ENCODE measurements at regions not wholly inside any gene's neighbourhood (a gene's known extent, or its start where the extent isn't known, plus 50 kb on each side); places are given as distances from the start of the nearest gene placed in this dataset.

- no peaks in the 10 kb centered on the region for H4K20me1 ChIP-seq (ENCODE audit: control insufficient read depth, insufficient read depth, low read depth, low read length)
- no peaks in the 10 kb centered on the region for H3K36me3 ChIP-seq (ENCODE audit: control insufficient read depth, low read length)
- H3K79me2 ChIP-seq (ENCODE audit: control insufficient read depth, low read length), result no peaks in the 10 kb centered on the region
- no peaks in the 10 kb centered on the region for H3K27me3 ChIP-seq (ENCODE audit: control insufficient read depth, low read length)
- H3K9me2 ChIP-seq (replicated peaks; ENCODE audit: control insufficient read depth, low read length), result no peaks in the 10 kb centered on the region
- no peak overlapping the region for H3K4me3 ChIP-seq (ENCODE audit: low read length)
- H3K4me1 ChIP-seq (ENCODE audit: control insufficient read depth, low read length), result no peaks in the 10 kb centered on the region
- no peak overlapping the region for H3K4me2 ChIP-seq (ENCODE audit: low read length)
- no peaks in the 10 kb centered on the region for H3K9me3 ChIP-seq (ENCODE audit: control insufficient read depth, insufficient read depth, low read length)
- TF ChIP-seq EZH2phosphoT487 (IDR thresholded peaks at IDR 0.05; ENCODE audit: borderline replicate concordance, low read length), result no peak
- TF ChIP-seq, protein P1, sequence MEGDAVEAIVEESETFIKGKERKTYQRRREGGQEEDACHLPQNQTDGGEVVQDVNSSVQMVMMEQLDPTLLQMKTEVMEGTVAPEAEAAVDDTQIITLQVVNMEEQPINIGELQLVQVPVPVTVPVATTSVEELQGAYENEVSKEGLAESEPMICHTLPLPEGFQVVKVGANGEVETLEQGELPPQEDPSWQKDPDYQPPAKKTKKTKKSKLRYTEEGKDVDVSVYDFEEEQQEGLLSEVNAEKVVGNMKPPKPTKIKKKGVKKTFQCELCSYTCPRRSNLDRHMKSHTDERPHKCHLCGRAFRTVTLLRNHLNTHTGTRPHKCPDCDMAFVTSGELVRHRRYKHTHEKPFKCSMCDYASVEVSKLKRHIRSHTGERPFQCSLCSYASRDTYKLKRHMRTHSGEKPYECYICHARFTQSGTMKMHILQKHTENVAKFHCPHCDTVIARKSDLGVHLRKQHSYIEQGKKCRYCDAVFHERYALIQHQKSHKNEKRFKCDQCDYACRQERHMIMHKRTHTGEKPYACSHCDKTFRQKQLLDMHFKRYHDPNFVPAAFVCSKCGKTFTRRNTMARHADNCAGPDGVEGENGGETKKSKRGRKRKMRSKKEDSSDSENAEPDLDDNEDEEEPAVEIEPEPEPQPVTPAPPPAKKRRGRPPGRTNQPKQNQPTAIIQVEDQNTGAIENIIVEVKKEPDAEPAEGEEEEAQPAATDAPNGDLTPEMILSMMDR (IDR thresholded peaks at IDR 0.05; ENCODE audit: low read depth, low read length, poor library complexity, severe bottlenecking), result no peak
- no peaks in the 10 kb centered on the region for H3F3A ChIP-seq (ENCODE audit: control insufficient read depth, insufficient read depth)
- H3K27ac ChIP-seq (ENCODE audit: low read depth, low read length), result no peak overlapping the region
These were observed 525.8 kb upstream of the GOT2 start for GRCh38 chr16:59259950-59260319.

DNA sequence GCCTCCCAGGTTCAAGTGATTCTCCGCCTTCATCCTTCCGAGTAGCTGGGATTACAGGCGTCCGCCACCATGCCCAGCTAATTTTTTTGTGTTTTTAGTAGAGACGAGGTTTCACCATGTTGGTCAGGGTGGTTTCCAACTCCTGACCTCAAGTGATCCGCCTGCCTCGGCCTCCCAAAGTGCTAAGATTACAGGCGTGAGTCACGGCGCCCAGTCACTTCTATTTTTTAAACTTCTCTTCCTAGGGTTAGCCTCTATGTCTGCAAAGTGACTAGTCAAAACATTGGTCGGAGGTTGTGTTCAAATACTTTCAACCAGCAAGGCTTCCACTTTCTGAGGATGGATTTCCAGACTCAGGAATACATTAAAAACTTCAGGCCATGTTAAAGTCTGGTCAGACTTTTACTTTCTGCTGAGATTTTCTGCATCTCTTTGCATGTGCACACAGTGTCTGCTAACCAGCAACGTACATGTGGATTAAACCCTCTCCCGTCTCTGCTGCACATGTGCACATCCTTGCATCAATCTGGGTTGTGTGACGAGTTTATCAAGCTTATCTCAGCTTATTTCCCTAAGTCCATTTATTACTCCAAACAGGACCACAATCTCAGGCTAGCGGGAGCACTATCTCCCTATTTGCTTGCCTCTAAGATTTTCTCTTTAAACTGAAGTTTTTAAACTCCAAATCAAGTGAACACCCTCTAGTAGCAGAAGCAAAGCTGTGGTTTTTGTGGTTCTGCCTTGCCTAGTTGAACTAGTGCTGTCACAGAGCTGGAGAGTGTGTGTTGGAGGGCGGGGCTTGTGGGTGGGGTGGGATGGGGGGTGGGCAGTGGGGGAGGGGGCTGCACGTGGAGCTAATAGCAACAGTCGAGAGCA is 525.2 kb upstream of the GOT2 start:
- H3K27ac ChIP-seq (ENCODE audit: low read depth, low read length), result no peak overlapping the region
- no peaks in the 10 kb centered on the region for H3K9me3 ChIP-seq (ENCODE audit: control insufficient read depth, insufficient read depth, low read length)
- H3K36me3 ChIP-seq (ENCODE audit: control insufficient read depth, low read length), result no peaks in the 10 kb centered on the region
- H3K9me2 ChIP-seq (replicated peaks; ENCODE audit: control insufficient read depth, low read length), result no peaks in the 10 kb centered on the region
- no peaks in the 10 kb centered on the region for H3F3A ChIP-seq (ENCODE audit: control insufficient read depth, insufficient read depth)
- no peaks in the 10 kb centered on the region for H3K4me1 ChIP-seq (ENCODE audit: control insufficient read depth, low read length)
- no peaks in the 10 kb centered on the region for H3K27me3 ChIP-seq (ENCODE audit: control insufficient read depth, low read length)
- no peak overlapping the region for H3K4me3 ChIP-seq (ENCODE audit: low read length)
- H4K20me1 ChIP-seq (ENCODE audit: control insufficient read depth, insufficient read depth, low read depth, low read length), result no peaks in the 10 kb centered on the region
- H3K79me2 ChIP-seq (ENCODE audit: control insufficient read depth, low read length), result no peaks in the 10 kb centered on the region
- no peak overlapping the region for H3K4me2 ChIP-seq (ENCODE audit: low read length)
- no peak for TF ChIP-seq EZH2phosphoT487 (IDR thresholded peaks at IDR 0.05; ENCODE audit: borderline replicate concordance, low read length)
- TF ChIP-seq, protein P1 (IDR thresholded peaks at IDR 0.05; ENCODE audit: low read depth, low read length, poor library complexity, severe bottlenecking), result no peak

DNA sequence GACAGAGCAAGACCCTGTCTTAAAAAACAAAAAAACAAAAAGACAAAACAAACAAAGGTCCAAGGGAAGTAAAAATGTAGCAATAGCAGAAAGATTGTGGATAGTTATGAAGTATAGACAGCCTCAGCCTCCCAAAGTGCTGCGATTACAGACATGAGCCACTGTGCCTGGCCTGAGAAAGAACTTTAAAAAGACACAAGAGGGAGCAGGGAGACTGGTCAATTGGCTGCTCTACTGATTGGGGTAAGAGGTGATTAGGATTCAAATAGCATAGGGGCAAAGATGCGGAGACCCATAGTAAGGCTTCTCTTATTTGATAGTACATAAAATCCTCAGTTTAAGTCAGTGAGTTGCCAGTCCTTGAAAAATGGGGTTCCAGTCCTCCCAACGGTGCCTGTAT is 518.2 kb upstream of the GOT2 start:
- no peak overlapping the region for H3K27ac ChIP-seq (ENCODE audit: low read depth, low read length)
- no peak for TF ChIP-seq EZH2phosphoT487 (IDR thresholded peaks at IDR 0.05; ENCODE audit: borderline replicate concordance, low read length)
- TF ChIP-seq, protein P1 (IDR thresholded peaks at IDR 0.05; ENCODE audit: low read depth, low read length, poor library complexity, severe bottlenecking), result no peak
- no peak overlapping the region for H3K4me2 ChIP-seq (ENCODE audit: low read length)
- H3K4me3 ChIP-seq (ENCODE audit: low read length), result no peak overlapping the region
- H3K27me3 ChIP-seq (ENCODE audit: control insufficient read depth, low read length), result no peaks in the 10 kb centered on the region
- H3K9me3 ChIP-seq (ENCODE audit: control insufficient read depth, insufficient read depth, low read length), result no peaks in the 10 kb centered on the region
- H3K4me1 ChIP-seq (ENCODE audit: control insufficient read depth, low read length), result no peaks in the 10 kb centered on the region
- no peaks in the 10 kb centered on the region for H3K9me2 ChIP-seq (replicated peaks; ENCODE audit: control insufficient read depth, low read length)
- no peaks in the 10 kb centered on the region for H3K79me2 ChIP-seq (ENCODE audit: control insufficient read depth, low read length)
- no peaks in the 10 kb centered on the region for H3K36me3 ChIP-seq (ENCODE audit: control insufficient read depth, low read length)
- H3F3A ChIP-seq (ENCODE audit: control insufficient read depth, insufficient read depth), result no peaks in the 10 kb centered on the region
- no peaks in the 10 kb centered on the region for H4K20me1 ChIP-seq (ENCODE audit: control insufficient read depth, insufficient read depth, low read depth, low read length)

All from DOHH2 (cell line).